ENCODE measurements at regions not wholly inside any gene's neighbourhood (a gene's known extent, or its start where the extent isn't known, plus 50 kb on each side); places are given as distances from the start of the nearest gene placed in this dataset.

DNA sequence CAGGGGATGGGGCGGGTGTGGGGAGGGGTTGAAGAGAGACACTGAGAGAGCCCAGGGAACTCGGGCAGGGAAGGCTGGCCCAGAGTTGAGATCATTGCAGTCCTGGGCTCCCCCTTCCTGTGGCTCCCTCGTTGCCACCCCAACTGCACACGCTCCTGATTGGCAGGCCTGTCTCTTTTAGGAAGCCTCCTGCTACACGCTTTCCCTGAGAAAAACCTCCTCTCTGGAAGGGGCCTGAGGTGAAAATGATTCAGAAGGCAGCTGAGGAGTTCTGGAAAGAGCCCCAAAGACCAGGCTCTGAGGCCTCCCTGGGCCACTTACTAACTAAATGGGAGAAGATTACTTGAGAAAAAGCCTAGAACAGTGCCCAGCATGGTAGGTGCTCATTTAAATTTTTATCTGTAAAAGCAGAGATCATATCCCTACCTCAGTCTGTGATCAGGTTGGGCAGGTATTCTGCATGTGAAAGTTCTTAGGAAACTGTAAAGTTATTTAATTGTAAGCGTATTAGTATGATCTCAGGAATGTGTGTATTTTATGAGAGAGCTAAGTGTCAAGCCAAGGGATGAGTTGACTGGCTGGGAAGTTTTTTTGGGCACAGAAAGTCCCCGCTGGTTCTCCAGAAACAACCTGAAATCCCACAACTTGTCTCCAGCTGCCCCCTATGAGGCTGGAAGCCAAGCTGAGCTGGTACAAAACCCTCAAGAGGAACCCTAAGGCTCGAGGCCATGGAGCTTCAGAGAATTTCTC is 65.2 kb upstream of the EPS8L3 start:
- TF ChIP-seq ELF4 (IDR thresholded peaks at IDR 0.05): no peak
- TF ChIP-seq L3MBTL2 (conservative IDR thresholded peaks at IDR 0.05): no peak
- TF ChIP-seq FOXM1 (IDR thresholded peaks at IDR 0.05; ENCODE audit: borderline replicate concordance): no peak
- TF ChIP-seq SUZ12 (IDR thresholded peaks at IDR 0.05): no peak
- TF ChIP-seq ZNF384 (IDR thresholded peaks at IDR 0.05): no peak
- no peak for TF ChIP-seq SP1 (IDR thresholded peaks at IDR 0.05)
- TF ChIP-seq FOXA1 (IDR thresholded peaks at IDR 0.05): no peak
- TF ChIP-seq, protein P1, sequence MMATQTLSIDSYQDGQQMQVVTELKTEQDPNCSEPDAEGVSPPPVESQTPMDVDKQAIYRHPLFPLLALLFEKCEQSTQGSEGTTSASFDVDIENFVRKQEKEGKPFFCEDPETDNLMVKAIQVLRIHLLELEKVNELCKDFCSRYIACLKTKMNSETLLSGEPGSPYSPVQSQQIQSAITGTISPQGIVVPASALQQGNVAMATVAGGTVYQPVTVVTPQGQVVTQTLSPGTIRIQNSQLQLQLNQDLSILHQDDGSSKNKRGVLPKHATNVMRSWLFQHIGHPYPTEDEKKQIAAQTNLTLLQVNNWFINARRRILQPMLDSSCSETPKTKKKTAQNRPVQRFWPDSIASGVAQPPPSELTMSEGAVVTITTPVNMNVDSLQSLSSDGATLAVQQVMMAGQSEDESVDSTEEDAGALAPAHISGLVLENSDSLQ (IDR thresholded peaks at IDR 0.05): no peak
- no peak for TF ChIP-seq CTBP1 (IDR thresholded peaks at IDR 0.05; ENCODE audit: borderline replicate concordance)
- no peak for TF ChIP-seq TARDBP (IDR thresholded peaks at IDR 0.05)
- TF ChIP-seq FOXK2 (IDR thresholded peaks at IDR 0.05): no peak
- TF ChIP-seq ARNT (IDR thresholded peaks at IDR 0.05): no peak
- TF ChIP-seq HDGF (IDR thresholded peaks at IDR 0.05; ENCODE audit: borderline replicate concordance): no peak
- no peak for TF ChIP-seq LEF1 (IDR thresholded peaks at IDR 0.05; ENCODE audit: borderline replicate concordance)

Data from HEK293T (cell line).